SK-N-SH (cell line): ENCODE measurements at regions not wholly inside any gene's neighbourhood (a gene's known extent, or its start where the extent isn't known, plus 50 kb on each side); places are given as distances from the start of the nearest gene placed in this dataset.

Source experiments
- CTCF ChIP-seq: fragments of 200-600 bp; sonication (generic); IDR thresholded peaks from 2 replicates; pipeline ENCODE4 v1.6.1; 2017; ENCODE audit warnings: antibody characterized with exemption, mild to moderate bottlenecking, moderate library complexity
- FOXJ3 ChIP-seq: sonication (generic); formaldehyde crosslinking; IDR thresholded peaks from 2 replicates; pipeline ENCODE4 v1.5.1; 2020; ENCODE audit warnings: mild to moderate bottlenecking, missing genetic modification reagents
- GABPA ChIP-seq: IDR thresholded peaks from 2 replicates; pipeline ENCODE4 v1.4.0; 2012; ENCODE audit warnings: low read depth, mild to moderate bottlenecking
- MXI1 ChIP-seq: IDR thresholded peaks from 2 replicates; pipeline ENCODE4 v1.6.1; 2012; ENCODE audit warnings: mild to moderate bottlenecking, low read depth, low read length, improper control_type of control experiment
- RAD21 ChIP-seq: IDR thresholded peaks from 2 replicates; pipeline ENCODE4 v1.6.1; 2012; ENCODE audit warnings: mild to moderate bottlenecking, low read length
- USF2 ChIP-seq: fragments of 150-350 bp; IDR thresholded peaks from 2 replicates; pipeline ENCODE4 v1.6.1; 2017; ENCODE audit warnings: antibody characterized with exemption, low read length, low read depth, borderline replicate concordance

- TF ChIP-seq FOXJ3 (CRISPR knock-in tag) (no peak), CTCF (no peak), MXI1 (no peak), GABPA (no peak), RAD21 (no peak), USF2 (no peak)
These were observed 1224.8 kb upstream of the ZEB2 start for GRCh38 chr2:145744541-145745386.
